MCF 10A (cell line): ENCODE measurements at regions not wholly inside any gene's neighbourhood (a gene's known extent, or its start where the extent isn't known, plus 50 kb on each side); places are given as distances from the start of the nearest gene placed in this dataset.
A peak's percentile ranks its signal among the peaks of the same experiment; 100 is the strongest.

Experiments used
- BruUV-seq: library from RNA; stranded (reverse); fragments of 400-500 nt; replicated peaks from 2 replicates; lab custom pipeline; 2021; lab: Mats Ljungman, UMichigan
- CTCF ChIA-PET: fragments of 300-600 bp; sonication (Branson Sonifier 250); formaldehyde crosslinking; extraction: SDS; loops from one replicate; lab custom pipeline; 2021; ENCODE audit warnings: antibody characterized with exemption, inconsistent platforms; lab: Yijun Ruan, JAX
- POLR2A ChIA-PET: fragments of 300-600, 350-650 bp; sonication (Branson Sonifier 250); formaldehyde crosslinking; extraction: SDS; loops from one replicate; lab custom pipeline; 2020; ENCODE audit warnings: antibody characterized with exemption, inconsistent platforms; lab: Yijun Ruan, JAX
- DNase-seq: peaks from one replicate; pipeline ENCODE4 v3.0.0-alpha.2; 2018; ENCODE audit not compliant: unreplicated experiment
- H3K27ac Mint-ChIP-seq: one replicate; pipeline ENCODE4 v1.8.0; 2022; ENCODE audit warnings: mild to moderate bottlenecking, low read depth, mixed read lengths; ENCODE audit not compliant: unreplicated experiment
- H3K27me3 Mint-ChIP-seq: one replicate; pipeline ENCODE4 v1.8.0; 2022; ENCODE audit warnings: mixed read lengths; ENCODE audit not compliant: insufficient read depth, unreplicated experiment
- H3K36me3 Mint-ChIP-seq: one replicate; pipeline ENCODE4 v1.8.0; 2022; ENCODE audit warnings: mild to moderate bottlenecking, moderate library complexity, mixed read lengths; ENCODE audit not compliant: insufficient read depth, unreplicated experiment
- H3K4me1 Mint-ChIP-seq: one replicate; pipeline ENCODE4 v1.8.0; 2022; ENCODE audit warnings: mixed read lengths; ENCODE audit not compliant: insufficient read depth, unreplicated experiment
- H3K4me3 Mint-ChIP-seq: one replicate; pipeline ENCODE4 v1.8.0; 2022; ENCODE audit warnings: mild to moderate bottlenecking, moderate library complexity, mixed read lengths; ENCODE audit not compliant: unreplicated experiment
- H3K9me3 Mint-ChIP-seq: one replicate; pipeline ENCODE4 v1.8.0; 2022; ENCODE audit warnings: mixed read lengths; ENCODE audit not compliant: unreplicated experiment
- CTCF ChIP-seq: fragments of 200-600 bp; IDR thresholded peaks from one replicate; pipeline ENCODE4 v1.8.0; 2022; ENCODE audit warnings: antibody characterized with exemption, mild to moderate bottlenecking; ENCODE audit not compliant: unreplicated experiment
- intact Hi-C: fragments of 100-400 bp; cut with micrococcal nuclease; formaldehyde crosslinking; loops from 2 replicates; pipeline ENCODE4 v1.14.1; 2022

- Mint-ChIP-seq H3K9me3 (no peaks in the 10 kb centered on the region), H3K4me3 (no peak overlapping the region), H3K36me3 (no peaks in the 10 kb centered on the region), H3K27me3 (no peaks in the 10 kb centered on the region), H3K4me1 (peaks cover 49% of the 10 kb centered on the region), H3K27ac (peak overlapping the region; percentile 54)
- DNase-seq = peak; percentile 56
- intact Hi-C loops = loop anchor here (5.0 to 10.0 kb wide), 4 partner anchors 63 to 417 kb away; partner anchors contain the start of gene PHLDA1
- ChIA-PET CTCF (interaction anchor here (0.6 to 1.4 kb wide), 4 partner anchors 13 to 149 kb away, joined by 3 to 5 read pairs (median 4); no protein-coding TSS in a partner anchor), POLR2A (interaction anchor here (0.8 to 2.5 kb wide), 9 partner anchors 9 to 307 kb away, joined by 3 to 17 read pairs (median 4); partner anchors contain the start of gene PHLDA1)
- no TSS peak for BruUV-seq
- TF ChIP-seq CTCF = no peak
Observed at GRCh38 chr12:75724928-75725312, 213.5 kb upstream of the KRR1 start.

GRCh38 chr12:75724307-75724927 is 213.0 kb upstream of the KRR1 start:
- TF ChIP-seq CTCF = no peak
- H3K36me3 Mint-ChIP-seq = no peaks in the 10 kb centered on the region
- DNase-seq = no peak
- H3K4me1 Mint-ChIP-seq = peaks cover 49% of the 10 kb centered on the region
- intact Hi-C loops = loop anchor here (5.0 to 10.0 kb wide), 3 partner anchors 100 to 418 kb away; partner anchors contain the start of gene PHLDA1
- POLR2A ChIA-PET = interaction anchor here (1.1 to 2.5 kb wide), 4 partner anchors 12 to 307 kb away, joined by 3 to 17 read pairs (median 6); partner anchors contain the start of gene PHLDA1
- H3K4me3 Mint-ChIP-seq = no peak overlapping the region
- no peaks in the 10 kb centered on the region for H3K9me3 Mint-ChIP-seq
- CTCF ChIA-PET = no interaction called here
- peak overlapping the region; percentile 54 for H3K27ac Mint-ChIP-seq
- BruUV-seq = no TSS peak
- H3K27me3 Mint-ChIP-seq = no peaks in the 10 kb centered on the region

- H3K4me1 Mint-ChIP-seq = peaks cover 49% of the 10 kb centered on the region
- no peaks in the 10 kb centered on the region for H3K27me3 Mint-ChIP-seq
- intact Hi-C loops = loop anchor here (5.0 to 10.0 kb wide), 3 partner anchors 98 to 420 kb away; partner anchors contain the start of gene PHLDA1
- H3K4me3 Mint-ChIP-seq = peak overlapping the region; percentile 5
- H3K9me3 Mint-ChIP-seq = no peaks in the 10 kb centered on the region
- peak; percentile 92 for DNase-seq
- peak overlapping the region; percentile 94 for H3K27ac Mint-ChIP-seq
- ChIA-PET CTCF (no interaction called here), POLR2A (interaction anchor here (0.6 to 2.0 kb wide), 2 partner anchors 140 to 212 kb away, joined by 3 to 6 read pairs; no protein-coding TSS in a partner anchor)
- no TSS peak for BruUV-seq
- H3K36me3 Mint-ChIP-seq = no peaks in the 10 kb centered on the region
- no peak for TF ChIP-seq CTCF
Observed at GRCh38 chr12:75722714-75723200, 211.3 kb upstream of the KRR1 start.

- no peak for TF ChIP-seq CTCF
- intact Hi-C loops = loop anchor here (5.0 to 10.0 kb wide), 3 partner anchors 97 to 421 kb away; partner anchors contain the start of gene PHLDA1
- Mint-ChIP-seq H3K4me1 (peaks cover 43% of the 10 kb centered on the region), H3K9me3 (no peaks in the 10 kb centered on the region), H3K36me3 (no peaks in the 10 kb centered on the region), H3K27ac (peak overlapping the region; percentile 94), H3K27me3 (no peaks in the 10 kb centered on the region), H3K4me3 (no peak overlapping the region)
- DNase-seq = no peak
- BruUV-seq = no TSS peak
- ChIA-PET POLR2A (interaction anchor here (1.0 to 4.4 kb wide), 5 partner anchors 9 to 310 kb away, joined by 3 to 34 read pairs (median 4); partner anchors contain the start of gene PHLDA1), CTCF (interaction anchor here (0.6 to 1.5 kb wide), 6 partner anchors 9 to 310 kb away, joined by 3 to 5 read pairs (median 3); partner anchors contain the start of gene PHLDA1)
Observed at GRCh38 chr12:75721796-75722195, 210.4 kb upstream of the KRR1 start.
